HepG2 (cell line): ENCODE measurements at regions not wholly inside any gene's neighbourhood (a gene's known extent, or its start where the extent isn't known, plus 50 kb on each side); places are given as distances from the start of the nearest gene placed in this dataset.

ENCODE experiments used
- ATAC-seq: fragments of 200-7000 bp; cut with Tn5 transposase; 3 replicates; pipeline ENCODE4 v1.9.1; 2020; ENCODE audit warnings: mild to moderate bottlenecking, moderate library complexity
- BruUV-seq: library from RNA; stranded (reverse); fragments of 400-500 nt; replicated peaks from 2 replicates; lab custom pipeline; 2021; lab: Mats Ljungman, UMichigan
- CTCF ChIA-PET: fragments of 300-600 bp; formaldehyde crosslinking; extraction: SDS; loops from one replicate; lab custom pipeline; 2021; ENCODE audit warnings: low total read pairs, inconsistent platforms, low intra/inter-chr PET ratio; lab: Yijun Ruan, JAX
- POLR2A ChIA-PET: fragments of 350-600 bp; sonication (Branson Sonifier 250); formaldehyde crosslinking; loops from one replicate; lab custom pipeline; 2020; ENCODE audit warnings: antibody characterized with exemption, inconsistent platforms; lab: Yijun Ruan, JAX
- DNase-seq: peaks from one replicate; pipeline ENCODE4 v3.0.0-alpha.2; 2015; ENCODE audit warnings: low spot score
- FAIRE-seq: peaks from 3 replicates; lab custom pipeline; 2011; peaks lifted over from hg19 to GRCh38; lab: Jason Lieb, UNC
- H2AFZ ChIP-seq: one replicate; pipeline ENCODE4 v1.6.1; 2011; ENCODE audit warnings: low read length, inconsistent platforms
- H3K27ac ChIP-seq: fragments of 300-600 bp; 3 replicates; pipeline ENCODE4 v1.8.0; 2011; ENCODE audit warnings: mixed run types, mild to moderate bottlenecking, mixed read lengths, low read length, inconsistent platforms; ENCODE audit not compliant: insufficient read depth; ENCODE audit errors: extremely low read length
- H3K27me3 ChIP-seq, 2 experiments: fragments of 200-600 bp in 1 of 2; 2 replicates in 1 of 2; 3 replicates in 1 of 2; pipeline versions ENCODE4 v1.6.0 to v1.8.0; 2011; ENCODE audit warnings: low read length in 2 of 2, mild to moderate bottlenecking in 2 of 2, moderate library complexity in 2 of 2, inconsistent platforms in 1 of 2; ENCODE audit not compliant: insufficient read depth in 2 of 2, control insufficient read depth in 1 of 2
- H3K36me3 ChIP-seq, 2 experiments: fragments of 200-600 bp in 1 of 2; replicated peaks in 1 of 2; 2 replicates in 1 of 2; 3 replicates in 1 of 2; pipeline versions ENCODE4 v1.5.1 to v1.8.0; 2011; ENCODE audit warnings: low read length in 2 of 2, inconsistent platforms in 1 of 2; ENCODE audit not compliant: insufficient read depth in 2 of 2, control insufficient read depth in 1 of 2
- H3K4me1 ChIP-seq: 2 replicates; pipeline ENCODE4 v1.5.1; 2012; ENCODE audit warnings: low read length, inconsistent platforms; ENCODE audit not compliant: insufficient read depth
- H3K4me2 ChIP-seq: 2 replicates; pipeline ENCODE4 v1.6.0; 2011; ENCODE audit warnings: low read depth, low read length, inconsistent platforms
- H3K4me3 ChIP-seq, 3 experiments: fragments of 200-600 bp in 1 of 3; sonication (generic), shearing (Covaris generic) in 1 of 3; replicated peaks in 1 of 3; 2 replicates each; pipeline ENCODE4 v1.5.1; 2011 to 2016; ENCODE audit warnings: low read length in 3 of 3, inconsistent platforms in 2 of 3, low read depth in 2 of 3, mild to moderate bottlenecking in 2 of 3, control low read depth in 1 of 3, mixed read lengths in 1 of 3; ENCODE audit not compliant: insufficient read depth in 1 of 3
- H3K79me2 ChIP-seq: one replicate; pipeline ENCODE4 v1.6.1; 2011; ENCODE audit warnings: low read length, inconsistent platforms; ENCODE audit not compliant: insufficient read depth
- H3K9ac ChIP-seq: 2 replicates; pipeline ENCODE4 v1.6.0; 2011; ENCODE audit warnings: mild to moderate bottlenecking, low read depth, low read length, inconsistent platforms; ENCODE audit not compliant: insufficient read depth
- H3K9me3 ChIP-seq: 2 replicates; pipeline ENCODE4 v1.5.1; 2012; ENCODE audit warnings: mild to moderate bottlenecking, low read length
- H4K20me1 ChIP-seq: 2 replicates; pipeline ENCODE4 v1.6.0; 2011; ENCODE audit warnings: inconsistent platforms, mild to moderate bottlenecking, low read length, moderate library complexity; ENCODE audit not compliant: insufficient read depth
- ZFP36 ChIP-seq: fragments of 150-350 bp; IDR thresholded peaks from 2 replicates; pipeline ENCODE4 v1.6.1; 2018; ENCODE audit warnings: borderline replicate concordance, low read length, low read depth; ENCODE audit not compliant: partially characterized antibody
- ZNF737 ChIP-seq: sonication (generic); formaldehyde crosslinking; IDR thresholded peaks from 2 replicates; pipeline ENCODE4 v1.5.0; 2020; ENCODE audit warnings: missing genetic modification reagents, mild to moderate bottlenecking, borderline replicate concordance
- WGBS: methylation state at CpG from one replicate; pipeline ENCODE4 v1.1.6; 2017; ENCODE audit warnings: low lambda C conversion rate; 5-methylcytosine and 5-hydroxymethylcytosine counted together
- in situ Hi-C: cut with HindIII; loops from 2 replicates; pipeline ENCODE4 v1.10.0; 2017; ENCODE audit warnings: low pct_unique_long_range_greater_than_20kb; ENCODE audit not compliant: extremely low pct_ligation_motif_present
- intact Hi-C: fragments of 100-400 bp; cut with micrococcal nuclease; formaldehyde crosslinking; loops from one replicate; pipeline ENCODE4 v1.10.0; 2022; ENCODE audit not compliant: unreplicated experiment
- TF ChIP-seq, protein P1 (sequence below): sonication (generic); formaldehyde crosslinking; IDR thresholded peaks from 2 replicates; pipeline ENCODE4 v1.5.0; 2020; ENCODE audit warnings: mild to moderate bottlenecking, missing genetic modification reagents, borderline replicate concordance
- TF ChIP-seq, protein P2 (sequence below): sonication (generic); formaldehyde crosslinking; IDR thresholded peaks from 2 replicates; pipeline ENCODE4 v1.5.0; 2020; ENCODE audit warnings: mild to moderate bottlenecking, missing genetic modification reagents

- Histone ChIP-seq H3K4me1 (no peaks in the 10 kb centered on the region), H3K27ac (no peak overlapping the region), H3K79me2 (no peaks in the 10 kb centered on the region), H3K36me3 (no peaks in the 10 kb centered on the region), H3K4me2 (no peak overlapping the region), H3K4me3 (no peak overlapping the region), H4K20me1 (no peaks in the 10 kb centered on the region), H3K9ac (no peak overlapping the region), H3K27me3 (no peaks in the 10 kb centered on the region), H2AFZ (no peak overlapping the region), H3K9me3 (no peaks in the 10 kb centered on the region)
- FAIRE-seq = no peak
- BruUV-seq = no TSS peak
- TF ChIP-seq, protein P1, sequence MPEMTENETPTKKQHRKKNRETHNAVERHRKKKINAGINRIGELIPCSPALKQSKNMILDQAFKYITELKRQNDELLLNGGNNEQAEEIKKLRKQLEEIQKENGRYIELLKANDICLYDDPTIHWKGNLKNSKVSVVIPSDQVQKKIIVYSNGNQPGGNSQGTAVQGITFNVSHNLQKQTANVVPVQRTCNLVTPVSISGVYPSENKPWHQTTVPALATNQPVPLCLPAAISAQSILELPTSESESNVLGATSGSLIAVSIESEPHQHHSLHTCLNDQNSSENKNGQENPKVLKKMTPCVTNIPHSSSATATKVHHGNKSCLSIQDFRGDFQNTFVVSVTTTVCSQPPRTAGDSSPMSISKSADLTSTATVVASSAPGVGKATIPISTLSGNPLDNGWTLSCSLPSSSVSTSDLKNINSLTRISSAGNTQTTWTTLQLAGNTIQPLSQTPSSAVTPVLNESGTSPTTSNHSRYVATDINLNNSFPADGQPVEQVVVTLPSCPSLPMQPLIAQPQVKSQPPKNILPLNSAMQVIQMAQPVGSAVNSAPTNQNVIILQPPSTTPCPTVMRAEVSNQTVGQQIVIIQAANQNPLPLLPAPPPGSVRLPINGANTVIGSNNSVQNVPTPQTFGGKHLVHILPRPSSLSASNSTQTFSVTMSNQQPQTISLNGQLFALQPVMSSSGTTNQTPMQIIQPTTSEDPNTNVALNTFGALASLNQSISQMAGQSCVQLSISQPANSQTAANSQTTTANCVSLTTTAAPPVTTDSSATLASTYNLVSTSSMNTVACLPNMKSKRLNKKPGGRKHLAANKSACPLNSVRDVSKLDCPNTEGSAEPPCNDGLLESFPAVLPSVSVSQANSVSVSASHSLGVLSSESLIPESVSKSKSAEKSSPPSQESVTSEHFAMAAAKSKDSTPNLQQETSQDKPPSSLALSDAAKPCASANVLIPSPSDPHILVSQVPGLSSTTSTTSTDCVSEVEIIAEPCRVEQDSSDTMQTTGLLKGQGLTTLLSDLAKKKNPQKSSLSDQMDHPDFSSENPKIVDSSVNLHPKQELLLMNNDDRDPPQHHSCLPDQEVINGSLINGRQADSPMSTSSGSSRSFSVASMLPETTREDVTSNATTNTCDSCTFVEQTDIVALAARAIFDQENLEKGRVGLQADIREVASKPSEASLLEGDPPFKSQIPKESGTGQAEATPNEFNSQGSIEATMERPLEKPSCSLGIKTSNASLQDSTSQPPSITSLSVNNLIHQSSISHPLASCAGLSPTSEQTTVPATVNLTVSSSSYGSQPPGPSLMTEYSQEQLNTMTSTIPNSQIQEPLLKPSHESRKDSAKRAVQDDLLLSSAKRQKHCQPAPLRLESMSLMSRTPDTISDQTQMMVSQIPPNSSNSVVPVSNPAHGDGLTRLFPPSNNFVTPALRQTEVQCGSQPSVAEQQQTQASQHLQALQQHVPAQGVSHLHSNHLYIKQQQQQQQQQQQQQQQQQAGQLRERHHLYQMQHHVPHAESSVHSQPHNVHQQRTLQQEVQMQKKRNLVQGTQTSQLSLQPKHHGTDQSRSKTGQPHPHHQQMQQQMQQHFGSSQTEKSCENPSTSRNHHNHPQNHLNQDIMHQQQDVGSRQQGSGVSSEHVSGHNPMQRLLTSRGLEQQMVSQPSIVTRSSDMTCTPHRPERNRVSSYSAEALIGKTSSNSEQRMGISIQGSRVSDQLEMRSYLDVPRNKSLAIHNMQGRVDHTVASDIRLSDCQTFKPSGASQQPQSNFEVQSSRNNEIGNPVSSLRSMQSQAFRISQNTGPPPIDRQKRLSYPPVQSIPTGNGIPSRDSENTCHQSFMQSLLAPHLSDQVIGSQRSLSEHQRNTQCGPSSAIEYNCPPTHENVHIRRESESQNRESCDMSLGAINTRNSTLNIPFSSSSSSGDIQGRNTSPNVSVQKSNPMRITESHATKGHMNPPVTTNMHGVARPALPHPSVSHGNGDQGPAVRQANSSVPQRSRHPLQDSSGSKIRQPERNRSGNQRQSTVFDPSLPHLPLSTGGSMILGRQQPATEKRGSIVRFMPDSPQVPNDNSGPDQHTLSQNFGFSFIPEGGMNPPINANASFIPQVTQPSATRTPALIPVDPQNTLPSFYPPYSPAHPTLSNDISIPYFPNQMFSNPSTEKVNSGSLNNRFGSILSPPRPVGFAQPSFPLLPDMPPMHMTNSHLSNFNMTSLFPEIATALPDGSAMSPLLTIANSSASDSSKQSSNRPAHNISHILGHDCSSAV (CRISPR knock-in tag) = no peak
- TF ChIP-seq, protein P2, sequence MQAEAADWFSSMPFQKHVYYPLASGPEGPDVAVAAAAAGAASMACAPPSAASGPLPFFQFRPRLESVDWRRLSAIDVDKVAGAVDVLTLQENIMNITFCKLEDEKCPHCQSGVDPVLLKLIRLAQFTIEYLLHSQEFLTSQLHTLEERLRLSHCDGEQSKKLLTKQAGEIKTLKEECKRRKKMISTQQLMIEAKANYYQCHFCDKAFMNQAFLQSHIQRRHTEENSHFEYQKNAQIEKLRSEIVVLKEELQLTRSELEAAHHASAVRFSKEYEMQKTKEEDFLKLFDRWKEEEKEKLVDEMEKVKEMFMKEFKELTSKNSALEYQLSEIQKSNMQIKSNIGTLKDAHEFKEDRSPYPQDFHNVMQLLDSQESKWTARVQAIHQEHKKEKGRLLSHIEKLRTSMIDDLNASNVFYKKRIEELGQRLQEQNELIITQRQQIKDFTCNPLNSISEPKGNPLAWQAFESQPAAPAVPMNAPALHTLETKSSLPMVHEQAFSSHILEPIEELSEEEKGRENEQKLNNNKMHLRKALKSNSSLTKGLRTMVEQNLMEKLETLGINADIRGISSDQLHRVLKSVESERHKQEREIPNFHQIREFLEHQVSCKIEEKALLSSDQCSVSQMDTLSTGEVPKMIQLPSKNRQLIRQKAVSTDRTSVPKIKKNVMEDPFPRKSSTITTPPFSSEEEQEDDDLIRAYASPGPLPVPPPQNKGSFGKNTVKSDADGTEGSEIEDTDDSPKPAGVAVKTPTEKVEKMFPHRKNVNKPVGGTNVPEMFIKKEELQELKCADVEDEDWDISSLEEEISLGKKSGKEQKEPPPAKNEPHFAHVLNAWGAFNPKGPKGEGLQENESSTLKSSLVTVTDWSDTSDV (CRISPR knock-in tag) = no peak
- TF ChIP-seq ZFP36 (no peak), ZNF737 (CRISPR knock-in tag) (no peak)
- in situ Hi-C loops (no loop called here), intact Hi-C loops (no loop called here)
- 31% methylated on average over 2 of the region's 2 CpGs for WGBS
- POLR2A ChIA-PET = no interaction called here
- no peak for DNase-seq
- no peak for ATAC-seq
- CTCF ChIA-PET = no interaction called here
Observed at GRCh38 chr1:87666681-87667080, 338.0 kb downstream of the LMO4 start.
